ENCODE measurements at regions not wholly inside any gene's neighbourhood (a gene's known extent, or its start where the extent isn't known, plus 50 kb on each side); places are given as distances from the start of the nearest gene placed in this dataset.

GRCh38 chr7:91661727-91662126, 218.8 kb downstream of the MTERF1 start:
- TF ChIP-seq EZH2phosphoT487 (IDR thresholded peaks at IDR 0.05; ENCODE audit: borderline replicate concordance) = no peak
- no peak for TF ChIP-seq CTCF (conservative IDR thresholded peaks at IDR 0.05; ENCODE audit: low read length)
